PC-3 (cell line): ENCODE measurements at regions not wholly inside any gene's neighbourhood (a gene's known extent, or its start where the extent isn't known, plus 50 kb on each side); places are given as distances from the start of the nearest gene placed in this dataset.

Experiments
- ATAC-seq: fragments of 200-7000 bp; cut with Tn5 transposase; 2 replicates; pipeline ENCODE4 v1.9.1; 2020; ENCODE audit warnings: mild to moderate bottlenecking, moderate library complexity
- BruUV-seq: library from RNA; stranded (reverse); fragments of 400-500 nt; replicated peaks from 2 replicates; lab custom pipeline; 2021; lab: Mats Ljungman, UMichigan
- CTCF ChIA-PET: fragments of 300-600 bp; sonication (Branson Sonifier 250); formaldehyde crosslinking; loops from one replicate; lab custom pipeline; 2022; ENCODE audit warnings: antibody characterized with exemption; lab: Charles Lee
- POLR2A ChIA-PET: fragments of 300-600 bp; sonication (Branson Sonifier 250); formaldehyde crosslinking; loops from one replicate; lab custom pipeline; 2022; ENCODE audit warnings: antibody characterized with exemption; ENCODE audit not compliant: unreplicated experiment; lab: Charles Lee
- DNase-seq: peaks from one replicate; pipeline ENCODE4 v3.0.0-alpha.2; 2015
- H2AFZ ChIP-seq: fragments of 300-600 bp; sonication (generic); 2 replicates; pipeline ENCODE4 v1.6.0; 2016; ENCODE audit warnings: antibody characterized with exemption, low read length
- H3F3A ChIP-seq: fragments of 300-600 bp; sonication (generic); one replicate; pipeline ENCODE4 v1.6.0; 2017; ENCODE audit warnings: antibody characterized with exemption, low read length, control low read depth, mild to moderate bottlenecking; ENCODE audit not compliant: unreplicated experiment
- H3K27ac ChIP-seq: fragments of 300-600 bp; sonication (generic); 2 replicates; pipeline ENCODE4 v1.5.1; 2016; ENCODE audit warnings: mild to moderate bottlenecking, low read length
- H3K27me3 ChIP-seq: fragments of 300-600 bp; sonication (generic); 2 replicates; pipeline ENCODE4 v1.6.1; 2016; ENCODE audit warnings: low read length, mixed read lengths
- H3K36me3 ChIP-seq: fragments of 300-600 bp; sonication (generic); 2 replicates; pipeline ENCODE4 v1.6.1; 2016; ENCODE audit warnings: low read depth, mixed run types, low read length, mixed read lengths
- H3K4me1 ChIP-seq: fragments of 300-600 bp; sonication (generic); 2 replicates; pipeline ENCODE4 v1.5.1; 2016; ENCODE audit warnings: low read length; ENCODE audit not compliant: insufficient read depth
- H3K4me2 ChIP-seq: fragments of 300-600 bp; sonication (generic); 2 replicates; pipeline ENCODE4 v1.6.0; 2016; ENCODE audit warnings: low read length
- H3K4me3 ChIP-seq: fragments of 300-600 bp; sonication (generic); 2 replicates; pipeline ENCODE4 v1.5.1; 2016; ENCODE audit warnings: mild to moderate bottlenecking, low read length, mixed read lengths
- H3K79me2 ChIP-seq: fragments of 300-600 bp; sonication (generic); 2 replicates; pipeline ENCODE4 v1.6.1; 2017; ENCODE audit warnings: low read length, mixed read lengths
- H3K9ac ChIP-seq: fragments of 300-600 bp; sonication (generic); 2 replicates; pipeline ENCODE4 v1.6.0; 2016; ENCODE audit warnings: mild to moderate bottlenecking, low read length
- H3K9me2 ChIP-seq: fragments of 300-600 bp; sonication (generic); replicated peaks from 2 replicates; pipeline ENCODE4 v1.6.1; 2016; ENCODE audit warnings: mixed run types, low read length, mixed read lengths
- H3K9me3 ChIP-seq: fragments of 300-600 bp; sonication (generic); 2 replicates; pipeline ENCODE4 v1.6.1; 2016; ENCODE audit warnings: low read length, mixed read lengths
- H4K20me1 ChIP-seq: fragments of 300-600 bp; sonication (generic); 2 replicates; pipeline ENCODE4 v1.6.1; 2016; ENCODE audit warnings: low read length, mixed read lengths
- CTCF ChIP-seq: fragments of 300-600 bp; sonication (generic); conservative IDR thresholded peaks from 2 replicates; pipeline ENCODE4 v1.5.1; 2017; ENCODE audit warnings: antibody characterized with exemption, low read depth, mild to moderate bottlenecking, low read length
- EZH2 ChIP-seq: fragments of 300-600 bp; sonication (generic); IDR thresholded peaks from one replicate; pipeline ENCODE4 v1.6.1; 2017; ENCODE audit warnings: antibody characterized with exemption, mild to moderate bottlenecking, low read length; ENCODE audit not compliant: unreplicated experiment
- EZH2phosphoT487 ChIP-seq: fragments of 300-600 bp; sonication (generic); IDR thresholded peaks from 2 replicates; pipeline ENCODE4 v1.6.1; 2018; ENCODE audit warnings: mild to moderate bottlenecking, antibody characterized with exemption, low read length, borderline replicate concordance
- intact Hi-C: fragments of 100-400 bp; cut with micrococcal nuclease; formaldehyde crosslinking; loops from 2 replicates; pipeline ENCODE4 v1.9.0; 2023

GRCh38 chr3:30350901-30351300 is 255.5 kb upstream of the TGFBR2 start:
- H3K36me3 ChIP-seq: no peaks in the 10 kb centered on the region
- CTCF ChIA-PET: no interaction called here
- no peaks in the 10 kb centered on the region for H4K20me1 ChIP-seq
- no peak overlapping the region for H3K27ac ChIP-seq
- H3K9ac ChIP-seq: no peak overlapping the region
- H3K4me1 ChIP-seq: peaks cover 89% of the 10 kb centered on the region
- POLR2A ChIA-PET: no interaction called here
- H3K9me2 ChIP-seq: no peaks in the 10 kb centered on the region
- H3F3A ChIP-seq: peaks cover 8% of the 10 kb centered on the region
- no peak overlapping the region for H3K4me2 ChIP-seq
- intact Hi-C loops: loop anchor here (10.0 kb wide), 1 partner anchor 306 kb away; no protein-coding TSS in a partner anchor
- no peak overlapping the region for H3K4me3 ChIP-seq
- DNase-seq: no peak
- no peaks in the 10 kb centered on the region for H3K9me3 ChIP-seq
- H3K79me2 ChIP-seq: no peaks in the 10 kb centered on the region
- TF ChIP-seq EZH2 (no peak), CTCF (no peak), EZH2phosphoT487 (no peak)
- H3K27me3 ChIP-seq: no peaks in the 10 kb centered on the region
- no TSS peak for BruUV-seq
- no peak for ATAC-seq
- no peak overlapping the region for H2AFZ ChIP-seq

- Histone ChIP-seq H3K27me3 (no peaks in the 10 kb centered on the region), H3K9ac (no peak overlapping the region), H2AFZ (no peak overlapping the region), H3K9me2 (no peaks in the 10 kb centered on the region), H3K4me1 (peaks cover 90% of the 10 kb centered on the region), H3K79me2 (no peaks in the 10 kb centered on the region), H3K9me3 (no peaks in the 10 kb centered on the region), H3K4me2 (no peak overlapping the region), H3K36me3 (no peaks in the 10 kb centered on the region), H3K4me3 (no peak overlapping the region), H4K20me1 (no peaks in the 10 kb centered on the region), H3K27ac (peak overlapping the region; percentile 9), H3F3A (peaks cover 21% of the 10 kb centered on the region)
- POLR2A ChIA-PET: interaction anchor here (0.5 kb wide), 1 partner anchor 254 kb away, joined by 4 read pairs; the partner anchor contains the start of gene TGFBR2
- no peak for TF ChIP-seq EZH2phosphoT487
- TF ChIP-seq CTCF: no peak
- no peak for TF ChIP-seq EZH2
- DNase-seq (no peak), ATAC-seq (no peak)
- CTCF ChIA-PET: no interaction called here
- BruUV-seq: no TSS peak
- intact Hi-C loops: loop anchor here (10.0 kb wide), 1 partner anchor 308 kb away; no protein-coding TSS in a partner anchor
Measured at GRCh38 chr3:30352410-30353318, 253.7 kb upstream of the TGFBR2 start.
